ENCODE measurements at regions not wholly inside any gene's neighbourhood (a gene's known extent, or its start where the extent isn't known, plus 50 kb on each side); places are given as distances from the start of the nearest gene placed in this dataset.

GRCh38 chr21:25179116-25179515, 428.2 kb downstream of the MRPL39 start:
- TF ChIP-seq EZH2 (IDR thresholded peaks at IDR 0.05; ENCODE audit: borderline replicate concordance, low read depth, low read length, severe bottlenecking) = no peak
- no peak for TF ChIP-seq JUN (IDR thresholded peaks at IDR 0.05; ENCODE audit: borderline replicate concordance, insufficient read depth, insufficient read length, low read depth)
- no peak for TF ChIP-seq GATA2 (IDR thresholded peaks at IDR 0.05; ENCODE audit: insufficient read depth, insufficient read length, low read depth, low read length)
- no peak for TF ChIP-seq POLR2A (IDR thresholded peaks at IDR 0.05; ENCODE audit: low read depth, low read length)
- H3K4me3 ChIP-seq (replicated peaks in 1 of 3; ENCODE audit: insufficient read depth in 1 of 3, low read depth in 1 of 3, low read length in 3 of 3) = no peak overlapping the region
- dilution Hi-C loops (cut with MboI; ENCODE audit: extremely low pct_ligation_motif_present, low sequenced_read_pairs) = no loop called here
- H3K4me2 ChIP-seq (ENCODE audit: insufficient read depth, low read length) = no peak overlapping the region
- no peaks in the 10 kb centered on the region for H3K4me1 ChIP-seq (ENCODE audit: control insufficient read depth, extremely low read depth, insufficient read depth, low read length)
- BruUV-seq (replicated peaks) = no TSS peak
- FAIRE-seq (no peak), DNase-seq (ENCODE audit: low read depth, low spot score) (no peak)
- no peaks in the 10 kb centered on the region for H3K9me3 ChIP-seq (replicated peaks; ENCODE audit: control insufficient read depth, insufficient read depth, low read length)
- POLR2A ChIA-PET = no interaction called here
- no peaks in the 10 kb centered on the region for H3K9me1 ChIP-seq (replicated peaks; ENCODE audit: control insufficient read depth, extremely low read depth, insufficient read depth, low read length)
- intact Hi-C loops (cut with micrococcal nuclease) = no loop called here
- H3K27me3 ChIP-seq (ENCODE audit: control insufficient read depth in 2 of 2, insufficient read depth in 2 of 2, low read length in 2 of 2) = no peaks in the 10 kb centered on the region
- CTCF ChIA-PET = no interaction called here
- no peaks in the 10 kb centered on the region for H4K20me1 ChIP-seq (replicated peaks; ENCODE audit: control insufficient read depth, extremely low read depth, insufficient read depth, low read length)
- H3K9ac ChIP-seq (replicated peaks; ENCODE audit: extremely low read depth, insufficient read depth, low read length) = no peak overlapping the region
- H3K36me3 ChIP-seq (ENCODE audit: control insufficient read depth in 2 of 2, extremely low read depth in 1 of 2, insufficient read depth in 2 of 2, low read length in 2 of 2) = no peaks in the 10 kb centered on the region
- H3K79me2 ChIP-seq (ENCODE audit: control insufficient read depth, insufficient read depth, low read length) = no peaks in the 10 kb centered on the region
- no peak overlapping the region for H2AFZ ChIP-seq (ENCODE audit: low read depth, low read length)
- no peak overlapping the region for H3K27ac ChIP-seq (ENCODE audit: insufficient read depth, low read depth, low read length)

GRCh38 chr21:25176637-25177412, 430.5 kb downstream of the MRPL39 start:
- Histone ChIP-seq H3K4me3 (replicated peaks in 1 of 3; ENCODE audit: insufficient read depth in 1 of 3, low read depth in 1 of 3, low read length in 3 of 3) (no peak overlapping the region), H2AFZ (ENCODE audit: low read depth, low read length) (no peak overlapping the region), H3K4me1 (ENCODE audit: control insufficient read depth, extremely low read depth, insufficient read depth, low read length) (no peaks in the 10 kb centered on the region), H3K9ac (replicated peaks; ENCODE audit: extremely low read depth, insufficient read depth, low read length) (no peak overlapping the region), H3K9me1 (replicated peaks; ENCODE audit: control insufficient read depth, extremely low read depth, insufficient read depth, low read length) (no peaks in the 10 kb centered on the region), H3K79me2 (ENCODE audit: control insufficient read depth, insufficient read depth, low read length) (no peaks in the 10 kb centered on the region), H3K27ac (ENCODE audit: insufficient read depth, low read depth, low read length) (no peak overlapping the region), H3K9me3 (replicated peaks; ENCODE audit: control insufficient read depth, insufficient read depth, low read length) (no peaks in the 10 kb centered on the region), H3K27me3 (ENCODE audit: control insufficient read depth in 2 of 2, insufficient read depth in 2 of 2, low read length in 2 of 2) (no peaks in the 10 kb centered on the region), H3K4me2 (ENCODE audit: insufficient read depth, low read length) (no peak overlapping the region), H4K20me1 (replicated peaks; ENCODE audit: control insufficient read depth, extremely low read depth, insufficient read depth, low read length) (no peaks in the 10 kb centered on the region), H3K36me3 (ENCODE audit: control insufficient read depth in 2 of 2, extremely low read depth in 1 of 2, insufficient read depth in 2 of 2, low read length in 2 of 2) (no peaks in the 10 kb centered on the region)
- dilution Hi-C loops (cut with MboI; ENCODE audit: extremely low pct_ligation_motif_present, low sequenced_read_pairs) (no loop called here), intact Hi-C loops (cut with micrococcal nuclease) (no loop called here)
- FAIRE-seq = no peak
- no TSS peak for BruUV-seq (replicated peaks)
- POLR2A ChIA-PET = no interaction called here
- CTCF ChIA-PET = no interaction called here
- DNase-seq (ENCODE audit: low read depth, low spot score) = no peak
- TF ChIP-seq MYC (IDR thresholded peaks at IDR 0.05; ENCODE audit: low read depth, low read length) (no peak), POLR2A (IDR thresholded peaks at IDR 0.05; ENCODE audit: low read depth, low read length) (no peak), MAX (IDR thresholded peaks at IDR 0.05; ENCODE audit: insufficient read depth, insufficient read length) (no peak), JUN (IDR thresholded peaks at IDR 0.05; ENCODE audit: borderline replicate concordance, insufficient read depth, insufficient read length, low read depth) (no peak), GATA2 (IDR thresholded peaks at IDR 0.05; ENCODE audit: insufficient read depth, insufficient read length, low read depth, low read length) (no peak), CTCF (IDR thresholded peaks at IDR 0.05; ENCODE audit: extremely low read depth in 1 of 2, insufficient read depth in 1 of 2, low read depth in 1 of 2, low read length in 2 of 2) (no peak), FOS (IDR thresholded peaks at IDR 0.05; ENCODE audit: borderline replicate concordance, insufficient read depth, low read length) (no peak), POLR2AphosphoS5 (IDR thresholded peaks at IDR 0.05; ENCODE audit: insufficient read depth, low read depth, low read length) (no peak), EZH2 (IDR thresholded peaks at IDR 0.05; ENCODE audit: borderline replicate concordance, low read depth, low read length, severe bottlenecking) (no peak)

Data from endothelial cell of umbilical vein (primary cell).